A673 (cell line): ENCODE measurements at regions not wholly inside any gene's neighbourhood (a gene's known extent, or its start where the extent isn't known, plus 50 kb on each side); places are given as distances from the start of the nearest gene placed in this dataset.

Source experiments
- BruUV-seq: library from RNA; stranded (reverse); fragments of 400-500 nt; replicated peaks from 2 replicates; lab custom pipeline; 2021; lab: Mats Ljungman, UMichigan
- CTCF ChIA-PET: fragments of 300-600 bp; sonication (Branson Sonifier 250); formaldehyde crosslinking; loops from one replicate; lab custom pipeline; 2022; ENCODE audit warnings: antibody characterized with exemption; lab: Charles Lee
- POLR2A ChIA-PET: fragments of 300-600 bp; sonication (Branson Sonifier 250); formaldehyde crosslinking; loops from one replicate; lab custom pipeline; 2022; ENCODE audit warnings: antibody characterized with exemption; ENCODE audit not compliant: low non-redundant PET; lab: Charles Lee
- DNase-seq: peaks from one replicate; pipeline ENCODE4 v3.0.0-alpha.2; 2015; ENCODE audit warnings: low spot score
- H3K27ac ChIP-seq: fragments of 200-600 bp; sonication (generic); 2 replicates; pipeline ENCODE4 v1.5.1; 2016; ENCODE audit warnings: mixed run types, low read depth, mild to moderate bottlenecking, mixed read lengths, antibody characterized with exemption, low read length; ENCODE audit not compliant: poor library complexity, severe bottlenecking
- H3K27me3 ChIP-seq: fragments of 200-600 bp; sonication (generic); replicated peaks from 2 replicates; pipeline ENCODE4 v1.6.1; 2017; ENCODE audit warnings: mixed run types, low read depth, mild to moderate bottlenecking, mixed read lengths, antibody characterized with exemption, low read length; ENCODE audit not compliant: insufficient read depth, poor library complexity
- H3K36me3 ChIP-seq: fragments of 200-600 bp; sonication (generic); 2 replicates; pipeline ENCODE4 v1.6.1; 2016; ENCODE audit warnings: mixed run types, mild to moderate bottlenecking, mixed read lengths, antibody characterized with exemption, low read length; ENCODE audit not compliant: insufficient read depth, poor library complexity, severe bottlenecking
- H3K4me1 ChIP-seq: fragments of 200-600 bp; sonication (generic); 2 replicates; pipeline ENCODE4 v1.6.1; 2017; ENCODE audit warnings: mixed run types, mild to moderate bottlenecking, mixed read lengths, antibody characterized with exemption, low read length; ENCODE audit not compliant: insufficient read depth, poor library complexity, severe bottlenecking
- H3K4me3 ChIP-seq: fragments of 200-600 bp; sonication (generic); 2 replicates; pipeline ENCODE4 v1.5.1; 2016; ENCODE audit warnings: low read depth, mixed run types, mild to moderate bottlenecking, mixed read lengths, low read length; ENCODE audit not compliant: poor library complexity, severe bottlenecking
- H3K9me3 ChIP-seq: fragments of 200-600 bp; sonication (generic); 2 replicates; pipeline ENCODE4 v1.6.1; 2016; ENCODE audit warnings: mixed run types, low read depth, mild to moderate bottlenecking, mixed read lengths, antibody characterized with exemption, low read length; ENCODE audit not compliant: poor library complexity, severe bottlenecking
- EZH2 ChIP-seq: fragments of 200-600 bp; sonication (generic); IDR thresholded peaks from 2 replicates; pipeline ENCODE4 v1.6.1; 2017; ENCODE audit warnings: borderline replicate concordance, low read depth, mild to moderate bottlenecking, mixed read lengths, antibody characterized with exemption, low read length; ENCODE audit not compliant: poor library complexity, severe bottlenecking
- intact Hi-C: fragments of 100-400 bp; cut with micrococcal nuclease; formaldehyde crosslinking; loops from one replicate; pipeline ENCODE4 v1.10.0; 2022; ENCODE audit not compliant: unreplicated experiment
- TF ChIP-seq, protein P1 (sequence below): fragments of 300-800, 200-600 bp; sonication (generic); conservative IDR thresholded peaks from 2 replicates; pipeline ENCODE4 v1.5.1; 2017; ENCODE audit warnings: low read depth, mild to moderate bottlenecking, antibody characterized with exemption, low read length, moderate library complexity, mixed read lengths

DNA sequence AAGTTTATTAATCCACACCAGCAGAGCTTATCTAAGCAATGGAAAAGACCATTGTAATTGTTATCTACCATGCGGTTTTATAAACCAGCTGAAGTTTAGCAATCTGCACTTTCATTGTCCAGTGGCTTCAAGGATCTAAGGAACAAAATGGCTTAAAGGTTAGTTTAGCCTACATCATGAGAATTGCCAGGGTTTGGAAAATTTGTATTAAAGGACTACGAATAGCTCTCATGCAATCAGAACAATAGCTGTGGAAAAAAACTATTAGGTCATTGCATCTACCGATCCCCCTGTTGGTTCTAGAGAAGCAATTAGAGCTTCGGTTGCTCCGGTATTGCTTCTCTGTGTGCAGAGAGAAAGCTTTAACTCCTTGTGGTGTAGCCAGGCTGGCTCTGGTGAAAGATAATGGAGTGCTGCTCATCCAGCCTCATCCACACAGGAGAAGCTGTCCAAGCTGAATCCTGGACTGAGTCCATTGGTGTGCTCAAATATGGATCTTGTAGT, 86.3 kb upstream of the SLC12A2 start:
- BruUV-seq, result no TSS peak
- DNase-seq, result no peak
- no peak overlapping the region for H3K27ac ChIP-seq
- no peaks in the 10 kb centered on the region for H3K9me3 ChIP-seq
- H3K4me3 ChIP-seq, result no peak overlapping the region
- POLR2A ChIA-PET, result no interaction called here
- intact Hi-C loops, result no loop called here
- no peaks in the 10 kb centered on the region for H3K27me3 ChIP-seq
- CTCF ChIA-PET, result no interaction called here
- no peaks in the 10 kb centered on the region for H3K36me3 ChIP-seq
- no peak for TF ChIP-seq EZH2
- TF ChIP-seq, protein P1, sequence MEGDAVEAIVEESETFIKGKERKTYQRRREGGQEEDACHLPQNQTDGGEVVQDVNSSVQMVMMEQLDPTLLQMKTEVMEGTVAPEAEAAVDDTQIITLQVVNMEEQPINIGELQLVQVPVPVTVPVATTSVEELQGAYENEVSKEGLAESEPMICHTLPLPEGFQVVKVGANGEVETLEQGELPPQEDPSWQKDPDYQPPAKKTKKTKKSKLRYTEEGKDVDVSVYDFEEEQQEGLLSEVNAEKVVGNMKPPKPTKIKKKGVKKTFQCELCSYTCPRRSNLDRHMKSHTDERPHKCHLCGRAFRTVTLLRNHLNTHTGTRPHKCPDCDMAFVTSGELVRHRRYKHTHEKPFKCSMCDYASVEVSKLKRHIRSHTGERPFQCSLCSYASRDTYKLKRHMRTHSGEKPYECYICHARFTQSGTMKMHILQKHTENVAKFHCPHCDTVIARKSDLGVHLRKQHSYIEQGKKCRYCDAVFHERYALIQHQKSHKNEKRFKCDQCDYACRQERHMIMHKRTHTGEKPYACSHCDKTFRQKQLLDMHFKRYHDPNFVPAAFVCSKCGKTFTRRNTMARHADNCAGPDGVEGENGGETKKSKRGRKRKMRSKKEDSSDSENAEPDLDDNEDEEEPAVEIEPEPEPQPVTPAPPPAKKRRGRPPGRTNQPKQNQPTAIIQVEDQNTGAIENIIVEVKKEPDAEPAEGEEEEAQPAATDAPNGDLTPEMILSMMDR, result no peak
- no peaks in the 10 kb centered on the region for H3K4me1 ChIP-seq

DNA sequence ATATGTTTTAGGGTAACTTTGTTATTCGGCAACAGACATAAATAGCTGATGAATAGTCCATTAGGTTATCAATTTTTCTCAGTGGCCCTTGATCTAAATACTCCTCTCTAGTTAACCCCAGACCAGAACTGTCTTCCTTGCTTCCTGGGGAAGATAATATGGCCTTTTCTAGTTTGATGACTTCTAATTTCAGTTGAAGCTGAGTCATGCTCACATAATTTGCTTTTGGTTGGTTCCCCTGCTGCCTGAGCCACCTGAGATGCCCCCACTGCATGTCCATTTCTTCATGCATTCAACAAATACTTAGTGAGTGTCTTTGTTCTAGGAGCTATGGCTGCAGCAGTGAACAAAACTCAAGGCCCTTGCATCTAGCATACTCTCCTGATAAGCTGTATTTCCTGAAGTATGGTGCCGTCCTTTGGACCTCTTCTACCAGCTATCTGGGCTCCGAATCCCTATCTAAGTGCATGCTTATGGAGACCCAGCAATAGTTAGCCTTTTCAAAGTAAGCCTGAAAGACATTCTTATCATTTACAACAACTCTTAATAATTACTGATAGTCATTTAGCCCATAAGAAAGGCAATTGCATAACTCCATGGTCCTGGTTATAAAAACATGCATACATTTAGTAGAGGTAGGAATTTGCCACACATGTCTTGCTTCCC, 84.5 kb upstream of the SLC12A2 start:
- Histone ChIP-seq H3K4me1 (no peaks in the 10 kb centered on the region), H3K27ac (no peak overlapping the region), H3K4me3 (no peak overlapping the region), H3K9me3 (no peaks in the 10 kb centered on the region), H3K36me3 (no peaks in the 10 kb centered on the region), H3K27me3 (no peaks in the 10 kb centered on the region)
- ChIA-PET POLR2A (no interaction called here), CTCF (no interaction called here)
- intact Hi-C loops, result no loop called here
- BruUV-seq, result no TSS peak
- DNase-seq, result no peak
- TF ChIP-seq, protein P1, result no peak
- no peak for TF ChIP-seq EZH2

DNA sequence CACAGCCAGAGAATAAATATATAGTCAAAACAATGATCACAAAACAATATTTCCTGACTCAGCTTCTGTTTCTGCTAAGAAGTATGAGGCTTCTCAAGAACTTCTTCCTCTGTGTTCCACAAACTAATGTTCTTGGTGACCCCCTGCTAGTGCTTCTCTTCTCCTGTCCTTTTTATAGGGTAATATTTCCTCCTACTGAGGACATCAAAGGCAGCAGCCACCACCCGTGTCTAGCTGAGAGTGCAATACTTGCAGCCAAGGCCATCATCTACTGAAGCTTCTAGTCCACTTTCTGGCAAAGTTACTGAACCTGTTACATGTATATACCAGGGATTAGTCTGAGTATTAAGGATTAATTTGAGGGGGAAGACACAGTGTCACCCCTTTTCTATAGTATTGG, 83.7 kb upstream of the SLC12A2 start:
- ChIA-PET POLR2A (no interaction called here), CTCF (no interaction called here)
- Histone ChIP-seq H3K36me3 (no peaks in the 10 kb centered on the region), H3K27ac (no peak overlapping the region), H3K4me1 (no peaks in the 10 kb centered on the region), H3K27me3 (no peaks in the 10 kb centered on the region), H3K9me3 (no peaks in the 10 kb centered on the region), H3K4me3 (no peak overlapping the region)
- intact Hi-C loops, result no loop called here
- no peak for DNase-seq
- TF ChIP-seq EZH2, result no peak
- TF ChIP-seq, protein P1, result no peak
- no TSS peak for BruUV-seq
